Hepatocyte (in vitro differentiated cells): ENCODE measurements at regions not wholly inside any gene's neighbourhood (a gene's known extent, or its start where the extent isn't known, plus 50 kb on each side); places are given as distances from the start of the nearest gene placed in this dataset.

ENCODE experiments used
- DNase-seq: peaks from one replicate; pipeline ENCODE4 v3.0.0-alpha.2; 2016; ENCODE audit warnings: low spot score
- H2AFZ ChIP-seq: fragments of 200-600 bp; sonication (generic); 2 replicates; pipeline ENCODE4 v1.6.0; 2016; ENCODE audit warnings: antibody characterized with exemption, mild to moderate bottlenecking
- H3K27ac ChIP-seq: fragments of 200-600 bp; sonication (generic); 2 replicates; pipeline ENCODE4 v1.5.1; 2016; ENCODE audit warnings: mild to moderate bottlenecking
- H3K27me3 ChIP-seq: fragments of 200-600 bp; sonication (generic); 2 replicates; pipeline ENCODE4 v1.6.1; 2016
- H3K36me3 ChIP-seq: fragments of 200-600 bp; sonication (generic); replicated peaks from 2 replicates; pipeline ENCODE4 v1.5.1; 2016; ENCODE audit warnings: low read depth; ENCODE audit not compliant: insufficient read depth
- H3K4me1 ChIP-seq: fragments of 200-600 bp; sonication (generic); 2 replicates; pipeline ENCODE4 v1.5.1; 2016; ENCODE audit warnings: mild to moderate bottlenecking, moderate library complexity; ENCODE audit not compliant: insufficient read depth
- H3K4me2 ChIP-seq: fragments of 200-600 bp; sonication (generic); 2 replicates; pipeline ENCODE4 v1.6.0; 2016
- H3K4me3 ChIP-seq: fragments of 200-600 bp; sonication (generic); 2 replicates; pipeline ENCODE4 v1.5.1; 2016; ENCODE audit warnings: mild to moderate bottlenecking
- H3K79me2 ChIP-seq: fragments of 200-600 bp; sonication (generic); 2 replicates; pipeline ENCODE4 v1.6.0; 2017; ENCODE audit warnings: mild to moderate bottlenecking
- H3K9me2 ChIP-seq: fragments of 200-600 bp; sonication (generic); replicated peaks from 2 replicates; pipeline ENCODE4 v1.6.0; 2017; ENCODE audit warnings: mild to moderate bottlenecking; ENCODE audit not compliant: insufficient read depth
- H3K9me3 ChIP-seq: fragments of 200-600 bp; sonication (generic); 2 replicates; pipeline ENCODE4 v1.5.1; 2016; ENCODE audit warnings: low read depth, mild to moderate bottlenecking
- H4K20me1 ChIP-seq: fragments of 200-600 bp; sonication (generic); 2 replicates; pipeline ENCODE4 v1.6.0; 2016; ENCODE audit warnings: mild to moderate bottlenecking; ENCODE audit not compliant: insufficient read depth, poor library complexity, severe bottlenecking
- EZH2 ChIP-seq: fragments of 200-600 bp; sonication (generic); IDR thresholded peaks from 2 replicates; pipeline ENCODE4 v1.6.1; 2016; ENCODE audit warnings: antibody characterized with exemption, mild to moderate bottlenecking, borderline replicate concordance
- EZH2phosphoT487 ChIP-seq: fragments of 200-600 bp; sonication (generic); IDR thresholded peaks from one replicate; pipeline ENCODE4 v1.6.1; 2018; ENCODE audit warnings: antibody characterized with exemption, mild to moderate bottlenecking, low read depth, moderate library complexity; ENCODE audit not compliant: unreplicated experiment, severe bottlenecking
- WGBS: methylation state at CpG from one replicate; pipeline ENCODE4 v1.1.6; 2016; ENCODE audit warnings: low lambda C conversion rate; ENCODE audit errors: missing lambda C conversion rate; 5-methylcytosine and 5-hydroxymethylcytosine counted together
- TF ChIP-seq, protein P1 (sequence below): fragments of 200-600 bp; sonication (generic); IDR thresholded peaks from 2 replicates; pipeline ENCODE4 v1.5.1; 2016; ENCODE audit warnings: antibody characterized with exemption, mild to moderate bottlenecking; ENCODE audit not compliant: poor library complexity

DNA sequence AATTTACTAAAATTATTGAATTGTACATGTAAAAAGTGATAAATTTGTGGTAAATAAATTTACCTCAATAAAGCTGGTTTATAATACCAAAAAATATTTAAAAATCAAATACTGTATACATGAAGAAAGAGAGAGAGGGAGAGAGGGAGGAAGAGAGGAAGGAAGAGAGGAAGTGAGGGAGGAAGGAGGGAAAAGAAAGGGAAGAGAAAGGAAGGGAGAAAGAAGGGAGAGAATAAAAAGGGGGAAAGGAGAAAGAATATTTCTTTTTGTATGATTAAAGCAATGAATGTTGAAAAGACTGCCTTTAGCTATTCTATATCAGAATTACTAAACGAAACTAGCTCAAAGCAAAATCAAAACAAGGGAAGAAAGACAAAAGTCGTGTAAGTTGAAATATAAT is 150.0 kb downstream of the LRIG2 start:
- no peaks in the 10 kb centered on the region for H4K20me1 ChIP-seq
- H3K4me2 ChIP-seq, result no peak overlapping the region
- no peak overlapping the region for H2AFZ ChIP-seq
- H3K27me3 ChIP-seq, result no peaks in the 10 kb centered on the region
- no peaks in the 10 kb centered on the region for H3K9me3 ChIP-seq
- H3K79me2 ChIP-seq, result no peaks in the 10 kb centered on the region
- H3K36me3 ChIP-seq, result no peaks in the 10 kb centered on the region
- TF ChIP-seq EZH2phosphoT487, result no peak
- no peak for TF ChIP-seq EZH2
- TF ChIP-seq, protein P1, sequence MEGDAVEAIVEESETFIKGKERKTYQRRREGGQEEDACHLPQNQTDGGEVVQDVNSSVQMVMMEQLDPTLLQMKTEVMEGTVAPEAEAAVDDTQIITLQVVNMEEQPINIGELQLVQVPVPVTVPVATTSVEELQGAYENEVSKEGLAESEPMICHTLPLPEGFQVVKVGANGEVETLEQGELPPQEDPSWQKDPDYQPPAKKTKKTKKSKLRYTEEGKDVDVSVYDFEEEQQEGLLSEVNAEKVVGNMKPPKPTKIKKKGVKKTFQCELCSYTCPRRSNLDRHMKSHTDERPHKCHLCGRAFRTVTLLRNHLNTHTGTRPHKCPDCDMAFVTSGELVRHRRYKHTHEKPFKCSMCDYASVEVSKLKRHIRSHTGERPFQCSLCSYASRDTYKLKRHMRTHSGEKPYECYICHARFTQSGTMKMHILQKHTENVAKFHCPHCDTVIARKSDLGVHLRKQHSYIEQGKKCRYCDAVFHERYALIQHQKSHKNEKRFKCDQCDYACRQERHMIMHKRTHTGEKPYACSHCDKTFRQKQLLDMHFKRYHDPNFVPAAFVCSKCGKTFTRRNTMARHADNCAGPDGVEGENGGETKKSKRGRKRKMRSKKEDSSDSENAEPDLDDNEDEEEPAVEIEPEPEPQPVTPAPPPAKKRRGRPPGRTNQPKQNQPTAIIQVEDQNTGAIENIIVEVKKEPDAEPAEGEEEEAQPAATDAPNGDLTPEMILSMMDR, result no peak
- 80% methylated on average over 2 of the region's 2 CpGs for WGBS
- DNase-seq, result no peak
- no peak overlapping the region for H3K27ac ChIP-seq
- H3K4me1 ChIP-seq, result peaks cover 22% of the 10 kb centered on the region
- no peak overlapping the region for H3K4me3 ChIP-seq
- H3K9me2 ChIP-seq, result no peaks in the 10 kb centered on the region

DNA sequence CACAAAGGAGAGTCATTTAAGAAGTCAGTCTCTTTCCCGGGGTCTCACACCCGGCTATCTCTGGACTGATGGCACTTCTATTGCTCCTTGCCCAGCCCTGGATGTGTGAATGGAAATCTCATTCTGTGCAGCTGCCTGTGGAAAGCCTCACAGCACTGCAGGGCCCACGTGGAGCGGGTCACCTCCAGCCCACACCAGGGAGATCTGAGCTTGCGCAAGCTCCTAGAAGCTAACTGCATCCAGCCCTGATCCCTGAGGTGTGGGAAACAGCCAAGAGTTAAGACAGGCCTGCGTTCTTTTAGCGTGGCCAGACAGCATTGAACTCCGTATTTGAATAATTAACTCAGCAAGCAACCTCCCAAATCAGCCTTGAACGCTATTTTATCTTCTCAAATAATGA is 150.5 kb downstream of the LRIG2 start:
- Histone ChIP-seq H2AFZ (no peak overlapping the region), H3K27me3 (no peaks in the 10 kb centered on the region), H3K27ac (no peak overlapping the region), H3K79me2 (no peaks in the 10 kb centered on the region), H4K20me1 (no peaks in the 10 kb centered on the region), H3K4me2 (no peak overlapping the region), H3K36me3 (no peaks in the 10 kb centered on the region), H3K9me2 (no peaks in the 10 kb centered on the region), H3K4me3 (no peak overlapping the region), H3K4me1 (peaks cover 17% of the 10 kb centered on the region), H3K9me3 (no peaks in the 10 kb centered on the region)
- 37% methylated on average over 9 of the region's 9 CpGs for WGBS
- no peak for TF ChIP-seq EZH2
- no peak for TF ChIP-seq EZH2phosphoT487
- TF ChIP-seq, protein P1, result no peak
- DNase-seq, result peak; percentile 51

GRCh38 chr1:113226148-113226547 is 153.2 kb downstream of the LRIG2 start:
- no peak overlapping the region for H2AFZ ChIP-seq
- H3K9me3 ChIP-seq, result no peaks in the 10 kb centered on the region
- H3K79me2 ChIP-seq, result no peaks in the 10 kb centered on the region
- no peak overlapping the region for H3K4me2 ChIP-seq
- 90% methylated on average over 10 of the region's 10 CpGs for WGBS
- no peaks in the 10 kb centered on the region for H3K36me3 ChIP-seq
- H3K4me3 ChIP-seq, result no peak overlapping the region
- no peak overlapping the region for H3K27ac ChIP-seq
- no peaks in the 10 kb centered on the region for H4K20me1 ChIP-seq
- no peak for DNase-seq
- TF ChIP-seq, protein P1, result no peak
- TF ChIP-seq EZH2phosphoT487 (no peak), EZH2 (no peak)
- H3K4me1 ChIP-seq, result peaks cover 9% of the 10 kb centered on the region
- H3K27me3 ChIP-seq, result no peaks in the 10 kb centered on the region
- H3K9me2 ChIP-seq, result no peaks in the 10 kb centered on the region

DNA sequence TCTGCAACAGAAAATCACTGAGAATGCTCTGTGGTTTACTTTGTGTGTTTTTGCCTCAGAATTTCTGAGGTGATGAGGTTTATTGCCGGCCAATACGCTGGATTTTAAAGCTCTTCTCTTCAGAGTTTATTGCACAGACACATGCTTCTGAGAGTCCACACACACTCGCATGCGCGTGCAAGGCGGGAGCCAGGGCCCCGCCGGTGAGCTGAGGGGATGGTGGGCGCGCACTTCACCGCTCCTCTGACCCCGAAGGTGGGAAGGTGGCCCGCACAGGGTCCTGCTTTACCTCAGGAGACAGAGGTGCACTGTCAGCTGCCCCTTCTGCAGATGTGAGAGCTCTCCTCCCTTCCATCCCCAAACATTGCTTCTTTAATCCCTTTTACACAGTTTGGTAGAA is 158.4 kb upstream of the MAGI3 start:
- no peak overlapping the region for H3K4me3 ChIP-seq
- H3K27ac ChIP-seq, result no peak overlapping the region
- no peaks in the 10 kb centered on the region for H3K9me2 ChIP-seq
- TF ChIP-seq, protein P1, result no peak
- TF ChIP-seq EZH2phosphoT487 (no peak), EZH2 (no peak)
- no peaks in the 10 kb centered on the region for H3K9me3 ChIP-seq
- no peaks in the 10 kb centered on the region for H4K20me1 ChIP-seq
- no peak overlapping the region for H2AFZ ChIP-seq
- WGBS, result 62% methylated on average over 13 of the region's 13 CpGs
- no peak for DNase-seq
- no peaks in the 10 kb centered on the region for H3K36me3 ChIP-seq
- H3K4me2 ChIP-seq, result peak overlapping the region; percentile 15
- no peaks in the 10 kb centered on the region for H3K27me3 ChIP-seq
- H3K79me2 ChIP-seq, result no peaks in the 10 kb centered on the region
- H3K4me1 ChIP-seq, result peaks cover 6% of the 10 kb centered on the region
